NCI-H1048 (cell line): ENCODE measurements at regions not wholly inside any gene's neighbourhood (a gene's known extent, or its start where the extent isn't known, plus 50 kb on each side); places are given as distances from the start of the nearest gene placed in this dataset.
"Not testable (repeated sequence)": the region's sequence is repeated elsewhere in the genome, so short reads cannot be mapped to it uniquely, and the experiment has no call there.

Experiments
- DNase-seq: peaks from one replicate; lab custom pipeline; 2025; lab: John Stamatoyannopoulos, UW

DNA sequence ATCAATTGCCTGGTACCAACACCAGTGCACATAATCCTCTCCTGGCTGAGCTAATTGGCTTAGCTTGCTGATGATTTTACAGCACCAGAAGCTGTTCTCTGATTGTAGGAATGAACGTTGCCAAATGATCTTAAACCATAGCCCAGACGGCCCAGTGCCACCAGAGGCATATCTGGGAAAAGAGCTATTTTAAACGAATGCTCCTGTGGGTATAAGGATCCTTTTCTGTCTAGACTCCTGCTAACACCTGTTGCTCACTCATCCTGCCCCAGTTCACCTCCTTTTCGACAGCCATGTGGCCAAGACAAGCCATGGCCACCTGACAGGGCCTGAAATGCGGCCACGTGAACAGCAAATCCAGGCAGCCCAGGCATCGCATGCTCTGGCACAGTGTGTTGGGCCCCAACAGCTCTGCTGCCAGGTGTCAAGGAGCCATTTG is 289.9 kb upstream of the SLC30A5 start:
- no peak for DNase-seq

DNA sequence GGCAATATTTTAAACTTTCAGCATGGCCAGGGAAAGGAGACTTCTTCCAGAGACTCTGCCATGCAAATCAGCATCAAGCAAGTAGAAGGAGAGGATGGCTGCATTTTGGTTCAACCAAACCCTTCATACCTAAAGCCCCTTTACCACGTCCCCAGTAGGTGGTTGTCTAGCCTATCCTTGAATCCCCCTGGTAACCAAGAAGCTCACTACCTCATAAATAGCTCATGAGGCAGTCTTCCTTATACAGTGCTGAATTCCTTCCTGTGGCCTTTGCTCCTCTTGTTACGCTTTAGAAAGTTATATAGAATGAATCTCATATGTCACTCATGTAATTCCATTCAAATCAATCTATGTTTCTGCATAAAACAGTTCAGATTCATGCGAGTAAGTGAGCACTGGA is 289.5 kb upstream of the SLC30A5 start:
- no peak for DNase-seq

DNA sequence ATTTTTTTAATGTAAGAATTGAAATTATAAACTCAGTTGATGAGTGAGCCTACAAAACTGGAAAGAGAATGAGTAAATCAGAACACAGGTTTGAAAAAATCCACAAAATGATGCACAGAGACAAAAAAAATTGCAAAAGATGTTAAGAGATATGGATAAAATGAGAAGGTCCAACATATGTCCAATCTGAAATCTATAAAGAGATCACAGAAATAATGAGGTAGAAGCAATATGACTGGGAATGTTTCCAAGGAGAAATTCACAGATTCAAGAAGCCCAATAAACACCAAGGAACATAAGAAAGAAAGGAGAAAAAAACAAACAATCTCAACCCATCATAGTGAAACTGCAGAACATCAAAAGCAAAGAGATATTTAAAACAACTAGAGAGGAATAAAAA is 288.4 kb upstream of the SLC30A5 start:
- DNase-seq, result no peak

DNA sequence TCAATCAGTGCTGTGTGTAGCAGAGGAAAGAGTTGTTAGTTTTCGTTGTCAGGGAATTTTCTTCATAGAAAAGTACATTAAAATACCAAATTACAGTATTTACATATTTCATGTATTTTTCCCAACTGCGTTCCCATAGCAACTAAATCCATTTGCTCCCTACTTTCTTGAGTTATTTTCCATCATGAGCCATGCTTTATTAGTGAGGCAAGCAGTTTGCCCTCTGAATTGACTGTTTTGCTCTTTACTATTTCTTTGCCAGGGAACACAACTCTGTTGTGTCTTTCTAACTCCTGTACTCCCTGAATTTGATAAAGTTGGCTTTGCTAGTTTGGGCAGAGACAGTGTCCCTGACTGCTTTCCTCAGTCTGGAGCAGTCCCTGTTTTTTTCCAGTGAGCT is 276.2 kb upstream of the SLC30A5 start:
- no peak for DNase-seq

- DNase-seq, result no peak
These were observed 275.6 kb upstream of the SLC30A5 start for GRCh38 chr5:68818057-68818695.

DNA sequence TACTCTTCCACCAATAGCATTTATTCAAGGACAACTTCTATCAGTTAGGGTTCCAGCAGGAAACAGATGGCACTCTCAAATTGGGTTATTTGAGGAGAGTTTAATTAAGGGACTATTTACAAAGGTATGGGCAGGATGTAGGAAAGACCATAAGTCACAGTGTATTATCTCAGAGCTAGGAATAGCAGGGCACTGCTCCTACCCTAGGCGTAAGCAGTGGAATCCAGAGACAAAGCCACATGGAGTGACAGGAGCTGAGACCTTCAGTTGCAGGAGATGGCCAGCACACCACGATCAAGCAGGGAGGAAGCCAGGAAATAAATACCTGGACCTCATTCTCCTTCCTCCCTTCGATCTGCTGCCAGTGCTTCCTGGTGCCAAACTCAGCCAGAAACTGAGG is 274.9 kb upstream of the SLC30A5 start:
- no peak for DNase-seq

DNA sequence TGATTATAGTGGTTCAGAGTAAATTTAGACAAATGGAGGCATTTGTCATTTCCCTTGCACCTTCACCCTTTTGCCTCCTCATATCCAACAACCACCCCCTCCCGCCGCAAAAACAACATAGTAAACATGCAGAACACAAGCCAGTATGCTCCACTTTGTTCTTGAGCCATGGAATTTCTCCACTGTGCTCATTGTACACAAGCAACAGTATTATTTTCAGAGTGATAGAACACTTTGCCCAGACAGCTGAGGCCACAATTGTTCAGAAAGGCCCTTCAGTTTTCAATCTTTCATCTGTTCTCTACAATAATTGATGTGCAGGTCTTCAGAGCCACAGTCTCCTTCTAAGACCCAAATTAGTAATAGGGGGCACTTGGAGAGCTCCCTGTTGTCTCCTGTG is 272.8 kb upstream of the SLC30A5 start:
- no peak for DNase-seq

GRCh38 chr5:68822796-68823195 is 271.0 kb upstream of the SLC30A5 start:
- no peak for DNase-seq

GRCh38 chr5:68823301-68823700 is 270.5 kb upstream of the SLC30A5 start:
- DNase-seq, result no peak

DNA sequence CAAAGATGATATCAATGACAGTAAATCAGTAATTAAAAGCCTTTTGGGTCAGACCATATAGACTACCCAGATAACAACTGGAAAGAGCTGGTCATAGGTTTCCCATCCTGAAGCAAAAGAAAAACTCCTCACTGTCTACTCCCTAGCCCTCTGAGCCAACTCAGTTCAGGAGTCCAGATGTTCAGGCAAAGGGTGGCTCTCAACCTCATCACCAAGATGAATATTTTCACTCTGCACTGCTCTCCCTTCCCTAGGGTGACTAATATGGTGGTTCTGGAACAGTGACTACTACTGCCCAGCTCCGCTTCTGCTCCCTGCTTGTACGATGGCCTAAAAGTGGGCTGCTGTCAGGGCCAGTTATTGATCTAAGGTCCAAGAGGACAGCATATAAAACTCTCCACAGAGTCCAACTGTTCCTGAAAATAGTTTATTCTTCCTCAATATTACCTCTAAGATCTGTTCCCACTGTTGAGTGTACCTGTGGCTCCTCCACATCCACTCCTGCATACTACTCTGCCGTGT is 263.4 kb upstream of the SLC30A5 start:
- no peak for DNase-seq

DNA sequence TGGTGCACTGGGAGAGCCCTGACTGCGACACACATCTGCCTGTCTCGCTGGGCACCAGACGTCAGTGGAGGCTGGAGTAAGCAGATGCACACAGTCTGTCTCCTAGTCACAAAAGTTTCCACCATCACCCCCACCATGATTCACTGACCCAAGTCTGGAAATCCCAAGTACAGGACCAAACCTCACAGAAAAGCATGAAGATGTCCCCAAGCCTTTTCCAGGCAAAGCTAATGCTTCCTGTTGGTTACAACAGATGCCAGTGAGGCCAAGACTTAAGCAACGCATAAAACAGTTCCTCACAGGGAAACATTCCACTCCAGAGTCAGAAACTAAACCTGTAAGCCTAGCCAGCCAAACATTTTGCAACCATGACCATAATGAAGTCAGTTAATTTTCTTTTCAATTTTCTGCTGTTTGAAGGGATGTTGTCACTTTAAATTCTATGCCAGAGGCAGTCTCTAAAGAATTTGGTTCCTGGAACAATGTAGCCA is 259.3 kb upstream of the SLC30A5 start:
- no peak for DNase-seq

DNA sequence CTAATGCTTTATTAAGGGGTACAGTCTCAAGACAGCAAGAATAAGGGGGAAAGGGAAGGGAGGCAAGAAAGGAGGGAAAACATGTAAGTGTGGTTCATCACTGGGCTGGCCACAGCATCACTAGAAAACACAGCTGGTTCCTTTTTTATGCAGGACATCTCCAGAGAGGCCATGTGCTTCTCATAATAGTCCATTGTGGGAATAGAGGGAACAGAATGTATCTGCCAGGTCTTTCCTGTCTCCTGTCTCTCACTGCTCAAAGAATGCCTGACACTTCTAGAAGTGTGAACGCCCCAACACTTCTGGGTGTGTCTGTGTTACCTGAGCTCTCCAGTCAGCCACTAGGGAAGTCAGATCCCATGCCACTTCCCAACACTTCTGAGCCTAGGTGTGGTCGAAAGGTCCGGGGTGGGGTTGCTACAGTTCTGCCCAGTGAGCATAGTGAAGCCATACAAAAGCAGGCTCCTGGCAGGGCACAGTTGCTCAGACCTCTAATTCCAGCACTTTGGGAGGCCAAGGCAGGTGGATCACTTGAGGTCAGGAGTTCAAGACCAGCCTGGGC is 255.6 kb upstream of the SLC30A5 start:
- no peak for DNase-seq

DNA sequence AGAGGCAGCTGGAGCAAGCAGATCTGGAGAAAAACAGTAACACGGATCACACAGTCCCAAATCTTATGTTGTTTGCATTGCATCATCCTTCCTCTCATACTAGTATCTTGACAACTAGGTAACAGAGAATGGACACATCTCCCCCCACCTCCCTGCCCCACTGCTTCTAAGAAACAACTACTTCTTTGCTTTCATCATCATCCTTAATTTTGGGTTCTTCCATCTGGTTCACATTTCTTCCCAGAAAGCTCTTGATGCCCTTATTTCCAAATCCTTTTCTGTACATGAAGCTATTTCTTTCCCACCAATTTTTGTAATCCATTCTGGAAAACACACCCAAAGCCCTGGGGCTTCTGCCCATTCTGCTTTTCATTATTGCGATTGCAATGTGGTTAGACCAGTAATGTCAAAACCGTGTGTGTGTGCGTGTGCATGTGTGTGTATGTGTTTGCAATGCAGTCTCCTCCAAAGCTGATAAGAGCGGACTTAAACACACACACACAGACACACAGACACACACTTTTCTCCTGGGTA is 254.7 kb upstream of the SLC30A5 start:
- no peak for DNase-seq

DNA sequence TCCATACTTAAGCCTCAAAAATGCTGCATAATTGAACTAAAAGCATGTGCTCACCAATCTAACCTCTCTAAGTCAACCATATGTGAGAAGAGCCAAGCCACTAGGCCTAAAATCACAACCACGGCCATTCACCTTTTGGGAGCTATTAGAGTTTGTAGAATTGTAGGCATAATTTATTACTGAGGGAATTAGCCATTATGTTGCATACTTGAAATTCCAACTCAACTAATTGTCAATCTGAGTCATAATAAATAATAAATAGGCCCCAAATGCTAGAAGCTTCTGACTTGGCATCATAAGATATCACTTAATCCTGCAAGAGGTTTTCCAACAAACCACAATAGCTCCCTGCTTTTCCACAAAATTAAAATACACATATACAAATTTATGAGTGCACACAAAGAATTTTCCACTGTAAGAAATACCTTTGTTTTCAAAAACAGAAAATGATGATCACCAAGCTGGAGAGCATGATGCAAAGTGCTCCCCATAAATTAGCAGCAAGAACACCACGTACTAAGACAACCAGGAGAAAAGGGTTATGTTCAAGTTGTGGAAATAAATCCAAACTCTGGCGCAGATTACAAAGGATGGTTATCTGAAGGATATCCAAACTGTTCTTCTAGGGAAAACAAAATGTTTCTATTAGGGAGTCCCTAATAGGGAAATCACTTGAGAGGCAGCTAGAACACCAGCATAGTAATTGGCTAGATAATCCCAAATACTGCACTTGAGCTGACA is 250.0 kb upstream of the SLC30A5 start:
- DNase-seq, result no peak

DNA sequence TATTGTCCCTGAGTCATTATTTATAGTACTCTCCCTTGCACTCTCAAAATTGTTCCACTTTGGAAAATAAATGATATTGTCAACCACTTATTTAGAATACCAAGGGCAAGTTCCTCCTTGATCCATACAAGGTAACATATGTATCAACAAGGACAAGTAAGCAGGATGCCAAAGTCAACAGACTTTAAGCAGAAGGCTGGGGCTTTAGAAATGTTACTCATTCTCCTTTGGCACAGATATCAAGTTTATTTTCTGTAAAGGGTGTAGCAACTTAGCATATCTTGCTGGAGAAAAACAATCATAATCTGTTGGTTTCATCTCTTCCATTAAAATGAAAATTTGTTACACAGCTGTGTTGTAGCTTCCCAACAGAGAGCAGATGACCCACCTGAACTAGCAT is 248.7 kb upstream of the SLC30A5 start:
- no peak for DNase-seq

GRCh38 chr5:68846828-68847227 is 247.0 kb upstream of the SLC30A5 start:
- DNase-seq, result no peak

DNA sequence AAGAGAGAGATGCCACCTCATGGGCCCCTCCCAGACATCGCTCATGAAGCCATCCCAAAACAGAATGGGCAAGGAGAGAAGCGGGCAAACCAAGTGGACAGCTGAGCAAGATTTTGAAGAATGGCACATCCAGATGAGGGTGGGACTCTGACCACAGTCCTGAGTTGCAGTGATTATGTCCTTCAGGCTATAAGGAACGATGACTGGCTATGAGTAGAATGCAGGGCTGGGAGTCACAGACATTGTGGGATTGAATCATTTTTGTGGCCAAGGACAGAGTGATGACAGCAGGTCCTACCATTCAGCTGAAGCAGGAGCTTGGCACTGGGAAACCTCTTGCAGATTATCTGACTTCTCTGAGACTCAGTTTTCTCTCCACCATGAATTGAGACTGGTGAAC is 245.7 kb upstream of the SLC30A5 start:
- no peak for DNase-seq

DNA sequence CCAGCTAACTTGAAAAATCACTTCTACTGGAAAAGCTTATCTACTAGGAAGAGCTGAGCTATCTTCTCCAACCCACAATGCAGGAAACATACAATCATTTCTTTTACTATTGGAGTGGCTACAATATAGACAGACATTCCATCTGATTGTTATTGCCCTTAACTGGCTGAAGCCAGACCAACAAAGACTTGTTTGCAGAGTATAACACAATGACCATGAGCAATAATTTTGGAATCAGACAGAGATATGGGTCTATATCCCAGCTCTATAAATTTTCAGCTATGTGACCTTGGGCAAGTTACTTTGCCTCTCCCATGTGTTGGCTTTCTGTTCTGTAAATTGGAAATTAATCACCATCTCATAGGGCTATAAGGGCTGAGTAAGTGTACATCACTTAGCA is 244.7 kb upstream of the SLC30A5 start:
- no peak for DNase-seq

DNA sequence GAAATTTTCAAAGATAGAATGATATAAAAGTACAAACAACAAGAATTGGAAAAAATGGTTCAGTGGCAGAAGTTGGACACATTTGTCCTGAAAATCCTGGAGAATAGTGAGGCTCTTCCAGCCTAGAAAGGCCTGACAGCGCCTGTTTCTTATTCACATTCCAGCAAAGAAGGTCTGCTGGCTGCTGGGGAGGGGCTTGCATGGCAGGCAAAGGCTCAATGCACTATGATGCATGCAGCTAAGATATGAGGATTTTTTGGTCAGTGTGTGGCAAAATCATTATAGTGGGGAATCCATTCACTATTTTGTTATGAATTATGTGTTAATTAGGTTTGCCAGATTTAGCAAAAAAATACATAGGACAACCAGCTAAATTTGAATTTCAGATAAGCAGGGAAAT is 243.9 kb upstream of the SLC30A5 start:
- no peak for DNase-seq

- no peak for DNase-seq
These were observed 232.7 kb upstream of the SLC30A5 start for GRCh38 chr5:68861099-68861498.

DNA sequence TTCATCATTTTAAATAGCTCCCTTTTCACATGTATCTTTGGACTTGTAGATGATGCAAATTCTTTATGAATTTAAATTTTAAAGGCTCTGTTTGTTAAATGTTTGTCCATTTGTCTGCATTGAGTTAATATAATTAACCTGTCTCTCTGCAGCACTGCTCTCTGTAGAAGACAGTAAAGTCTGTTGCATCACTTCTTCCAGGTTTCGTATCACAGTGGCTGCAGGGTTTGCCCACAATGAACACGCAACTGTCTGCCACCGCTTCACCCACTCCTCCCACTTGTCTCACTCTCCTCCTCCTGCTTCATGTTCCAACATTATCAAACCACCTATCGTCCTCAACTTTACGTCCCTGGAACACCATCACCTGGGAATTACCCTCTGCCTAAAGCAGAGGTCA is 231.3 kb upstream of the SLC30A5 start:
- DNase-seq, result no peak

GRCh38 chr5:68865192-68865591 is 228.6 kb upstream of the SLC30A5 start:
- DNase-seq, result not testable (repeated sequence)
